Mesothelial cell of epicardium (in vitro differentiated cells): ENCODE measurements at regions not wholly inside any gene's neighbourhood (a gene's known extent, or its start where the extent isn't known, plus 50 kb on each side); places are given as distances from the start of the nearest gene placed in this dataset.

Experiments
- DNase-seq, 2 experiments: peaks; one replicate each; pipeline ENCODE4 v3.0.0; 2021; ENCODE audit warnings: low spot score in 2 of 2; ENCODE audit not compliant: unreplicated experiment in 2 of 2
- H3K27ac Mint-ChIP-seq: 2 replicates; pipeline ENCODE4 v1.8.0; 2021; ENCODE audit warnings: mixed read lengths
- H3K27me3 Mint-ChIP-seq: 2 replicates; pipeline ENCODE4 v1.8.0; 2021; ENCODE audit warnings: low read depth, mixed read lengths
- H3K36me3 Mint-ChIP-seq: 2 replicates; pipeline ENCODE4 v1.8.0; 2021; ENCODE audit warnings: mixed read lengths
- H3K4me1 Mint-ChIP-seq: 2 replicates; pipeline ENCODE4 v1.8.0; 2021; ENCODE audit warnings: mixed read lengths
- H3K4me3 Mint-ChIP-seq: 2 replicates; pipeline ENCODE4 v1.8.0; 2021; ENCODE audit warnings: mild to moderate bottlenecking, moderate library complexity, mixed read lengths
- H3K9me3 Mint-ChIP-seq: 2 replicates; pipeline ENCODE4 v1.8.0; 2021; ENCODE audit warnings: mixed read lengths
- CTCF ChIP-seq: fragments of 200-600 bp; sonication (generic); IDR thresholded peaks from one replicate; pipeline ENCODE4 v1.5.0; 2021; ENCODE audit warnings: antibody characterized with exemption; ENCODE audit not compliant: unreplicated experiment

DNA sequence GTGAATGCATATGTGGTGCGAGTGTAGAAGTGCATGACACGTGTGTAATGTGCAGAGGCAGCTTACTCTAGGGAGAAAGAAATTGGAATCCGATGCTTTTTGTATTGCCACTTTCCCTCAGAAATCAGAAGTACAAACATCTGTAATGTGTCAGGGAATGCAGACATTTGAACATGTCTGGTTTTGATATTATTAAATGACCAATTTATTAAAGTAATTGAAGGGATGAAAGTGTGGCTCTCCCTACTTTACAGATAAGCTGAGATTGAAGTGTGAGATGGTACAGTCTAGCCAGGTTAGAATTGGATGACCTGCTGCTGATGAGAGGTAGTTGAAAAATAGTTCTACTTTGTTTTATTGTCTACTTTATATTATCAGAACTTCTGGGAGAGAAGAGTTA, 74.5 kb upstream of the NT5C1B start:
- Mint-ChIP-seq H3K4me1 (peaks cover 29% of the 10 kb centered on the region), H3K36me3 (peaks cover 2% of the 10 kb centered on the region), H3K27me3 (no peaks in the 10 kb centered on the region), H3K4me3 (no peak overlapping the region), H3K9me3 (peaks cover 3% of the 10 kb centered on the region), H3K27ac (peak overlapping the region; percentile 30)
- DNase-seq: no peak
- no peak for TF ChIP-seq CTCF

GRCh38 chr2:18662689-18663088, 73.3 kb upstream of the NT5C1B start:
- no peak for TF ChIP-seq CTCF
- Mint-ChIP-seq H3K4me1 (peaks cover 25% of the 10 kb centered on the region), H3K27ac (peak overlapping the region; percentile 16), H3K9me3 (no peaks in the 10 kb centered on the region), H3K36me3 (no peaks in the 10 kb centered on the region), H3K27me3 (peaks cover 2% of the 10 kb centered on the region), H3K4me3 (no peak overlapping the region)
- DNase-seq: no peak

DNA sequence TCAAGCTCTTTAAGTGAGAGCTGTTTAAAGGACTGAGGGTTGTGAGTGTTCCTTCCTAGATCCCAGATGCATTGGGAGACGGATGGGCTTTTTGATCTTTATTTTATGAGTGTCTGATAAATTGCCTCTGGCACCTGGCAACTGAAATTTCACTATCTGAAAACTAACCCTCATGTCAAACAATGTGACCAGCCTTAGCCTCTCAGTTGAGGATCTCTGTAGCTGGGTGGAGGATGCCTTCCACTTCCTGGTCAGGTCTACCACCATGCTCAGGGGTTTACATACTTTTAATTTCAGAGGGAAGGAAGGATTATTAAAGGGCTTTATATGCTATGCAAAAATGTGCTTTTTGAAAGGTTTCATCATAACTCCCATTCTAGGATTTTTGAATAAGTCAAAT, 70.5 kb upstream of the NT5C1B start:
- no peak for DNase-seq
- Mint-ChIP-seq H3K36me3 (no peaks in the 10 kb centered on the region), H3K4me1 (peaks cover 26% of the 10 kb centered on the region), H3K9me3 (no peaks in the 10 kb centered on the region), H3K27ac (peak overlapping the region; percentile 66), H3K27me3 (peaks cover 4% of the 10 kb centered on the region), H3K4me3 (no peak overlapping the region)
- TF ChIP-seq CTCF: no peak

- peaks cover 31% of the 10 kb centered on the region for H3K4me1 Mint-ChIP-seq
- H3K4me3 Mint-ChIP-seq: no peak overlapping the region
- H3K36me3 Mint-ChIP-seq: no peaks in the 10 kb centered on the region
- H3K27me3 Mint-ChIP-seq: peaks cover 4% of the 10 kb centered on the region
- TF ChIP-seq CTCF: no peak
- H3K27ac Mint-ChIP-seq: no peak overlapping the region
- DNase-seq: no peak
- H3K9me3 Mint-ChIP-seq: no peaks in the 10 kb centered on the region
Measured at GRCh38 chr2:18656048-18656447, 66.7 kb upstream of the NT5C1B start.

DNA sequence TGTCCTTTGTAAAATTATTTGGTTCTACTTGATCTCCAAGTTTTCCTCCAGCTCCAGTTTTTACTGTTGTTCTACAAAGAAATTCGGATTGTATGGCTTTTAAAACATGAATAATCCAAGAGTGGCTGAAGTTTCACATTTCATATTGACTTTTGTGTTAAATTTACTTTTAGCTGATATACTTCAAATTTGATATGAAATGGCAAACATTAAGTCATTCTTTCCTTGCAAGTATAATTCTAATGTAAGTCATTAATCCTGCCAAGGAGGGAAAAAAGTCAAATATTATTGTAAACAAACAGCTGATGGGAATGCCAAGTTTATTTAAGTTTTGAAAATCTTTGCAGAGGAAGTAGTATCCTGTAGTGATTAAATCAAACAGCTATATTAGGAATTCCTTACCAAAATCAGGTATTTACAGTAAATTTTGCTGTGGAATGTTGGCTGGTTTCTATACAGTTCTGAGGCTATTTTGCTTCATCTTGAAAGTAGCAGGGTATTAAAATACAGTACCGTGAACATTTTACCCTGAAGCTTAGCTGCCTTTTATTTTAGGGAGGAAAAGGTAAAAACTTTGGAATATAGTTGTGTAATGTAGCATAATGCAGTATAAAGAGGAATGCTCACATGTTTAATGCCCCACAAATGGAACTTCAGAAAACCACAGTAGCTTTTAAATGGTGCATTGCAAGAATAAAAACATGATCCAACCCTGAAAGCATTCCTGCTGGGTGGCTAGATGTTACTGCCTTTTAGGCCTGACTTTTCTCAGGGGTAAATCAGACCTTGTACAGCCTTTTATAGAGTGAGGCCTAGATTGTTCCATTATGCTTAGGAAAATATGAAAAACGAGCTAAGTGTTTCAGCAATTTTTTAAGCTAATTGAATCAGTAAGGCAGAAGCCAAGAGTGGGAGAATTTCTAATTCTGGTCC, 62.7 kb upstream of the NT5C1B start:
- Mint-ChIP-seq H3K27me3 (peaks cover 15% of the 10 kb centered on the region), H3K36me3 (no peaks in the 10 kb centered on the region), H3K4me3 (no peak overlapping the region), H3K27ac (peak overlapping the region; percentile 70), H3K4me1 (peaks cover 45% of the 10 kb centered on the region), H3K9me3 (peaks cover 5% of the 10 kb centered on the region)
- DNase-seq: no peak
- no peak for TF ChIP-seq CTCF
